ENCODE measurements at regions not wholly inside any gene's neighbourhood (a gene's known extent, or its start where the extent isn't known, plus 50 kb on each side); places are given as distances from the start of the nearest gene placed in this dataset.

- peak; percentile 92 for ATAC-seq
- TF ChIP-seq XRCC5 (IDR thresholded peaks at IDR 0.05; ENCODE audit: low read depth, low read length) (no peak), RUNX1 (IDR thresholded peaks at IDR 0.05; ENCODE audit: low read depth) (no peak), HMG20A (CRISPR knock-in tag; conservative IDR thresholded peaks at IDR 0.05) (no peak), CBFA2T3 (IDR thresholded peaks at IDR 0.05) (peak; percentile 99), MTA2 (IDR thresholded peaks at IDR 0.05; ENCODE audit: low read depth) (peak; percentile 97), PRPF4 (IDR thresholded peaks at IDR 0.05; ENCODE audit: insufficient read depth, low read depth, low read length, poor library complexity, severe bottlenecking) (no peak), ZNF408 (CRISPR knock-in tag; IDR thresholded peaks at IDR 0.05; ENCODE audit: low read depth) (no peak), ZNF282 (CRISPR knock-in tag; IDR thresholded peaks at IDR 0.05) (no peak), U2AF1 (optimal IDR thresholded peaks at IDR 0.05; ENCODE audit: low read depth, low read length) (no peak), ZNF584 (CRISPR knock-in tag; IDR thresholded peaks at IDR 0.05; ENCODE audit: low read depth) (peak; percentile 83; the same call in 1 of the 2 replicates), TRIM28 (IDR thresholded peaks at IDR 0.05) (peak; percentile 32; the same call in 1 of the 2 replicates), SRSF7 (optimal IDR thresholded peaks at IDR 0.05; ENCODE audit: low read depth, low read length) (no peak), TFAM (CRISPR knock-in tag; conservative IDR thresholded peaks at IDR 0.05) (no peak), THRB (CRISPR knock-in tag; conservative IDR thresholded peaks at IDR 0.05) (peak; percentile 47; the same call in 1 of the 2 replicates), RAD21 (CRISPR knock-in tag; conservative IDR thresholded peaks at IDR 0.05 in 1 of 2, IDR thresholded peaks at IDR 0.05 in 1 of 2) (no peak), CBFB (CRISPR knock-in tag; IDR thresholded peaks at IDR 0.05) (no peak), USF1 (CRISPR knock-in tag; IDR thresholded peaks at IDR 0.05) (no peak)
- TF ChIP-seq, protein P1, sequence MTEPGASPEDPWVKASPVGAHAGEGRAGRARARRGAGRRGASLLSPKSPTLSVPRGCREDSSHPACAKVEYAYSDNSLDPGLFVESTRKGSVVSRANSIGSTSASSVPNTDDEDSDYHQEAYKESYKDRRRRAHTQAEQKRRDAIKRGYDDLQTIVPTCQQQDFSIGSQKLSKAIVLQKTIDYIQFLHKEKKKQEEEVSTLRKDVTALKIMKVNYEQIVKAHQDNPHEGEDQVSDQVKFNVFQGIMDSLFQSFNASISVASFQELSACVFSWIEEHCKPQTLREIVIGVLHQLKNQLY (CRISPR knock-in tag; conservative IDR thresholded peaks at IDR 0.05) = no peak
- TF ChIP-seq, protein P2, sequence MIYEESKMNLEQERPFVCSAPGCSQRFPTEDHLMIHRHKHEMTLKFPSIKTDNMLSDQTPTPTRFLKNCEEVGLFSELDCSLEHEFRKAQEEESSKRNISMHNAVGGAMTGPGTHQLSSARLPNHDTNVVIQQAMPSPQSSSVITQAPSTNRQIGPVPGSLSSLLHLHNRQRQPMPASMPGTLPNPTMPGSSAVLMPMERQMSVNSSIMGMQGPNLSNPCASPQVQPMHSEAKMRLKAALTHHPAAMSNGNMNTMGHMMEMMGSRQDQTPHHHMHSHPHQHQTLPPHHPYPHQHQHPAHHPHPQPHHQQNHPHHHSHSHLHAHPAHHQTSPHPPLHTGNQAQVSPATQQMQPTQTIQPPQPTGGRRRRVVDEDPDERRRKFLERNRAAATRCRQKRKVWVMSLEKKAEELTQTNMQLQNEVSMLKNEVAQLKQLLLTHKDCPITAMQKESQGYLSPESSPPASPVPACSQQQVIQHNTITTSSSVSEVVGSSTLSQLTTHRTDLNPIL (CRISPR knock-in tag; IDR thresholded peaks at IDR 0.05) = no peak
Observed at GRCh38 chr15:35166730-35167359, 81.8 kb upstream of the NANOGP8 start.

More at GRCh38 chr15:35166730-35167359, 81.8 kb upstream of the NANOGP8 start:
- BruUV-seq (replicated peaks) = TSS peak; percentile 66
- 0% methylated on average over 3 of the region's 3 CpGs for WGBS (ENCODE audit: insufficient coverage, low coverage, missing lambda C conversion rate)
- DNase-seq (ENCODE audit: extremely low read depth in 1 of 4, low spot score in 3 of 4) = peak; percentile 74 to 93 (median 81)
- peak overlapping the region; percentile 94 for H3K27ac ChIP-seq (ENCODE audit: extremely low read depth, low read depth, low read length)
- in situ Hi-C loops (cut with MboI) (no loop called here), intact Hi-C loops (cut with micrococcal nuclease) (loop anchor here (5.0 kb wide), 1 partner anchor 180 kb away; the partner anchor contains the start of gene ZNF770)
- POLR2A ChIA-PET = interaction anchor here (1.3 to 2.2 kb wide), 3 partner anchors 9 to 17 kb away, joined by 3 to 9 read pairs (median 4); no protein-coding TSS in a partner anchor
- peak overlapping the region in 1 of 2 experiments; percentile 60; a peak in 2 of 4 replicates for H3K9ac ChIP-seq (ENCODE audit: insufficient read depth in 1 of 2, low read depth in 2 of 2, low read length in 2 of 2)
- no peaks in the 10 kb centered on the region for H3K9me1 ChIP-seq (ENCODE audit: control insufficient read depth, insufficient read depth, low read length)
- H3K36me3 ChIP-seq (ENCODE audit: control insufficient read depth, insufficient read depth, low read length) = no peaks in the 10 kb centered on the region
- no peaks in the 10 kb centered on the region for H3K79me2 ChIP-seq (ENCODE audit: control insufficient read depth, insufficient read depth, low read length)
- H3K4me2 ChIP-seq (ENCODE audit: insufficient read depth, low read length) = peak overlapping the region; percentile 57
- no peaks in the 10 kb centered on the region for H4K20me1 ChIP-seq (replicated peaks; ENCODE audit: control insufficient read depth, insufficient read depth, low read length)
- no peaks in the 10 kb centered on the region for H3K27me3 ChIP-seq (ENCODE audit: control insufficient read depth in 2 of 2, insufficient read depth in 2 of 2, low read length in 2 of 2)
- peak overlapping the region; percentile 86 for H2AFZ ChIP-seq (ENCODE audit: low read depth, low read length)
- FAIRE-seq = peak; percentile 96
- CTCF ChIA-PET (ENCODE audit: low intra/inter-chr PET ratio) = no interaction called here
- H3K4me1 ChIP-seq (replicated peaks in 1 of 2; ENCODE audit: control insufficient read depth in 2 of 2, insufficient read depth in 2 of 2, low read length in 2 of 2) = peaks cover 6 to 40% of the 10 kb centered on the region in 2 experiments; a peak in 4 of 5 replicates
- no peak overlapping the region for H3K4me3 ChIP-seq
- no peaks in the 10 kb centered on the region for H3K9me3 ChIP-seq (replicated peaks; ENCODE audit: control insufficient read depth, insufficient read depth, low read depth, low read length)
